WI38 (cell line): ENCODE measurements at regions not wholly inside any gene's neighbourhood (a gene's known extent, or its start where the extent isn't known, plus 50 kb on each side); places are given as distances from the start of the nearest gene placed in this dataset.

Source experiments
- H3K4me3 ChIP-seq: 2 replicates; pipeline ENCODE4 v1.5.1; 2011; ENCODE audit warnings: low read depth, mild to moderate bottlenecking, control low read depth, low read length
- TF ChIP-seq, protein P1 (sequence below): IDR thresholded peaks from 2 replicates; pipeline ENCODE4 v1.5.1; 2012; ENCODE audit warnings: low read depth, mild to moderate bottlenecking, control low read depth, low read length

DNA sequence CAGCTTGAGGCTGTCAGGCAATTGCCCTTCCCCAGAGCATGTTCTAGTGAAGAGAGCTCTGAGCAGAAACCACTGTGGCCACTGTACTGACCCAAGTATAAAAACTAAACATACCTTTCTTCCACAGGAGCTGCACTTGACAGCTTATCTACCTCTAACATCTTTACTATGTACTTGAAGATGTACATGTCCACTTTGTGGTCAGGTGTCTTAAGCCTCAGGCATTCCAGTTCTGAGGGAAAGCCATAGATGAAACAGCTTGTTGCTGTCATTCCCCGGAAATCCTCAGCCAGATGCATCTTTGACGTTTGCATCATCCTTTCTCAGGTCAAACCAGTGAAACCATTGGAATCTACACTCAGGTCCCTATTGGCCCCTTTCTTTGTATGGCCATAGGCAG lies 70.4 kb downstream of the CHRM3 start:
- TF ChIP-seq, protein P1, sequence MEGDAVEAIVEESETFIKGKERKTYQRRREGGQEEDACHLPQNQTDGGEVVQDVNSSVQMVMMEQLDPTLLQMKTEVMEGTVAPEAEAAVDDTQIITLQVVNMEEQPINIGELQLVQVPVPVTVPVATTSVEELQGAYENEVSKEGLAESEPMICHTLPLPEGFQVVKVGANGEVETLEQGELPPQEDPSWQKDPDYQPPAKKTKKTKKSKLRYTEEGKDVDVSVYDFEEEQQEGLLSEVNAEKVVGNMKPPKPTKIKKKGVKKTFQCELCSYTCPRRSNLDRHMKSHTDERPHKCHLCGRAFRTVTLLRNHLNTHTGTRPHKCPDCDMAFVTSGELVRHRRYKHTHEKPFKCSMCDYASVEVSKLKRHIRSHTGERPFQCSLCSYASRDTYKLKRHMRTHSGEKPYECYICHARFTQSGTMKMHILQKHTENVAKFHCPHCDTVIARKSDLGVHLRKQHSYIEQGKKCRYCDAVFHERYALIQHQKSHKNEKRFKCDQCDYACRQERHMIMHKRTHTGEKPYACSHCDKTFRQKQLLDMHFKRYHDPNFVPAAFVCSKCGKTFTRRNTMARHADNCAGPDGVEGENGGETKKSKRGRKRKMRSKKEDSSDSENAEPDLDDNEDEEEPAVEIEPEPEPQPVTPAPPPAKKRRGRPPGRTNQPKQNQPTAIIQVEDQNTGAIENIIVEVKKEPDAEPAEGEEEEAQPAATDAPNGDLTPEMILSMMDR: no peak
- H3K4me3 ChIP-seq: no peak overlapping the region

DNA sequence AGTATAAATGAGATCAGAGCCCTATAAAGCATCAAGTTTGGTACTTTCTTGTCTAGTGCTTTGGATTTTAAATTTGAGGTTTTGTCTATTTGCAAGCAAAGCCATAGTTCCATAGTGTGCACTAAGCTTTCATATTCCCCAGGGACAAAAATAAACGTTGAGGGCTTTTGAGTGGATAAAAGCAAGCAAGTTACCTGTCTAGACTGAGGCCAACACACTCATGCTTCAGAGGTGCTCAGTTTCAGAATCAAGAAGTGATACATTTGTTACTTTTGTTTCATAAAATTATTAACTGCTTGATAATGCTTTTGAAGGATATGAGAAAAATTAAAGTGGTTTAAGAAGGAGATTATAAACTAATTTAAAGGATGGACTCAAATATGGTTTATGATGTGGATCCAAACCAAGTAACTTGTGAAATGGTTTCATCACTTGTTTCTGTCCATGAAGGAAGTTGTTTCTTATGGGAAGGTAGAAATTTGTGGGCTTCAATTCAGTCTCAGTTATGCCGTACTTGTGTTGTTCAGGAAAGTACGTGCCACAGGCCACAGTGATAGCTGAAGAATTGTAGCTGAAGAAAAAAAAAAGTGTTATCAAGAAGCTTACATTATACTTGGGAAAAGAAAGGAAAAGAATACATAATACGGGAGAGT lies 71.2 kb downstream of the CHRM3 start:
- TF ChIP-seq, protein P1: no peak
- H3K4me3 ChIP-seq: no peak overlapping the region

DNA sequence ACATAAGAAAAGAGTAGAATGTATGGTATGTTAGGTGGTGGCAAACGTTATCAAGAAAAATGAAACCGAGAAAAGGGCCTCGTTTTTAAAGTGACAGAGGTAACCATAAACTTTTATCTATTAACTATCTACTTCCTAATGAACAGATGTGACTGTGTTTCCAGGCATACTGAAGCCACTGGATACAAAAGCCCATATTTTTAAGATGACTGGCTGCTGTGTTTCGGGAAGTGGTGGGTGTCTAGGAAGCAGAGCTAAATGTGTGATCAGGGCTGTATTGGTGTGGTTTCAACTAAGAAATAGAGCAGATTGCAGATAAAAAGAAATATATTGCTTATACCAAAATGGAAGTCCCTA lies 71.8 kb downstream of the CHRM3 start:
- TF ChIP-seq, protein P1: no peak
- no peak overlapping the region for H3K4me3 ChIP-seq

- H3K4me3 ChIP-seq: no peak overlapping the region
- TF ChIP-seq, protein P1: no peak
These were observed 81.4 kb downstream of the CHRM3 start for GRCh38 chr1:239467730-239468129.

- TF ChIP-seq, protein P1: no peak
These were observed 91.7 kb downstream of the CHRM3 start for GRCh38 chr1:239478069-239478468.

DNA sequence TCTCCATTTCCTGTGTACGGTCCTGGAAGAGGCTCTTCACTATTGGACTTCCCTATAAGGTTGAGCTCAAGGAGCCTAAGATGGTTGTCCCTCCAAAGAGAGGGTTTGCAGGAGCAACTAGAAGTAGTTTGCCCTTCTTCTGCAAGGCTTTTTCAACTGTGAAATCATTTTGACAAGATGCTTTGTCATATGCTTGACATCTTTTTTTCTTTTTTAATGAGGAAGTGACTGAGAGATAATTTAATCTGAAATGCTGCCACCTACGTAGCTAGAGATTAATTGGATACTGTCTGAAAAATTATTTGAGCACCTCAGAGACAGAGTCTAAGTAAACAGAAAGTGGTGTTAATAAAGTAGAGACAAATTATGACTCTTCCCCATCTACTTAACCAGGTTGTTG lies 97.0 kb downstream of the CHRM3 start:
- TF ChIP-seq, protein P1: no peak
- H3K4me3 ChIP-seq: no peak overlapping the region

More at GRCh38 chr1:239478069-239478468, 91.7 kb downstream of the CHRM3 start:
- no peak overlapping the region for H3K4me3 ChIP-seq

DNA sequence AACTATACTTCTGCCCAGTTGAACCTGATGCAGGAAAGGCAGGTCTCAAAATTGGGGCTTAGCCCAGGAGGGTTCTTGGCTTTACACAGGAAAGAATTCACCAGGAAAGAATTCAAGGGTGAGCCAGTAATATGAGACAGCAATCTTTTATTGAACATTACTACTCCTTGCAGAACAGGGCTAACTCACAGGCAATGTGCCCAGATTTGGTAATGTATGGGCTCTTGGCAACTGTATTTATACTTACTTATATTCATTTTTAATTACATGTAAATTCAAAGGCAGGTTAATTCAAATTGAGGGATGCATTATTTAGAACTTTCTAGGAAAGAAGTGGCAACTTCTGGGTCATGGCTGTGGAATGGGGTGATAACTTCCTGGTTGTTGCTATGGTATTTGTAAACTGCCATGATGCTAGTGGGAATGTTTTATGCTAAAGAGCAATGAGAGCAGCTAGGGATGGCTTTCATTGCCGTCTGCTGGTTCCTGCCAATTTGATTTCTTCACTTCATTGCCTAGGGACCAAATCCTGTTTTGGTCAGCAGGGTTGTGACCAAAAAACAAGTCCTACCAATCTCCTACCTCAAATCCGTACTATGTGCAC lies 107.5 kb downstream of the CHRM3 start:
- TF ChIP-seq, protein P1: no peak
- no peak overlapping the region for H3K4me3 ChIP-seq
